Brain microvascular endothelial cell (primary cell): ENCODE measurements at regions not wholly inside any gene's neighbourhood (a gene's known extent, or its start where the extent isn't known, plus 50 kb on each side); places are given as distances from the start of the nearest gene placed in this dataset.

Source experiments
- DNase-seq: peaks from one replicate; pipeline ENCODE4 v3.0.0-alpha.2; 2020
- H3K27ac ChIP-seq: fragments of 250-450 bp; sonication (Bioruptor Pico); 2 replicates; pipeline ENCODE4 v1.5.1; 2020; ENCODE audit warnings: mild to moderate bottlenecking, moderate library complexity
- H3K27me3 ChIP-seq: fragments of 250-450 bp; sonication (Bioruptor Pico); replicated peaks from 2 replicates; pipeline ENCODE4 v1.5.1; 2020; ENCODE audit warnings: mild to moderate bottlenecking
- H3K36me3 ChIP-seq: fragments of 250-450 bp; sonication (Bioruptor Pico); replicated peaks from 2 replicates; pipeline ENCODE4 v1.5.1; 2020; ENCODE audit warnings: mild to moderate bottlenecking
- H3K4me3 ChIP-seq: 2 replicates; pipeline ENCODE4 v1.5.1; 2011; ENCODE audit warnings: low read depth, mild to moderate bottlenecking, control low read depth, low read length, moderate library complexity
- in situ Hi-C: cut with HindIII; loops from 2 replicates; pipeline ENCODE4 v1.10.0; 2017; ENCODE audit warnings: low sequenced_read_pairs, low pct_ligation_motif_present
- TF ChIP-seq, protein P1 (sequence below): IDR thresholded peaks from 2 replicates; pipeline ENCODE4 v1.5.1; 2011; ENCODE audit warnings: low read depth, mild to moderate bottlenecking, moderate library complexity, low read length, control low read depth, inconsistent platforms; ENCODE audit errors: missing control alignments

DNA sequence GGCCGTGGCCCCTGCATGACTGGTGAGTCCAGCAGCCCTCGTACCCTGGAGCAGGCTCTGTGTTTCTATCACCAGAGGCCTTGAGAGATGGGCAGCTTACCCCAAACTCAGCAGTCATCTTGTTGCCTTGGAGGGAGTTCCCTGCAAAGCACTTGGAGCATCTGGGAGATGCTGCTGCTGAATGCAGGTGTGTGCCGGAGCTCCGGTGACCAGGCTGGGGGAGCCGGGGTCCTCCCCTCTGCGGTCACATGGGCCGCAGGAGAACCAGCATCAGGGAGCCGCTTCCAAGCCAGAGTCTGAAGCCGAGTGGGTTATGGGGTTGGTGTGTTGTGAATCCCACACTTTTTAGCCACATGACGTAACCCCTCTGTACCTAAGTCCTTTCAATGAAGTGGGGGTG lies 82.8 kb downstream of the TEX29 start:
- in situ Hi-C loops: no loop called here
- H3K4me3 ChIP-seq: no peak overlapping the region

DNA sequence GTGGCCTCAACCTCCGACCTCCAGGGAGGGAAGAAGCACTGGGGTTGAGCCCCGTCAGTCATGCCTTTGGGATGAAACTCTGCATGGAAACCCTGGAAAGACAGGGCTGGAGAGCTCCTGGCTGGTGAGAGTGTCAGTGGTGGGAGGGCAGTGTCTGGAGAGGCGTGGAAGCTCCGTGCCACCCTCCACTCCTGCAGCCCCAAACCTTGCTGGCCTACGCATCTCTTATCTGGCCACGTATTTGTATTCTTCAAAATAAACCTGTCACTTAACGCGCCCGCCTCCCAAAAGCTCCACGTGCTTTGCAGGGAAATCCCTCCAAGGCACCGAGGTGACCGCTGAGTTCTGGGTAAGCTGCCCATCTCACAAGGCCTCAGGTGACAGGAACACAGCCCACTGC lies 84.3 kb downstream of the TEX29 start:
- no peak overlapping the region for H3K4me3 ChIP-seq
- no peak overlapping the region for H3K27ac ChIP-seq
- no peaks in the 10 kb centered on the region for H3K36me3 ChIP-seq
- DNase-seq: no peak
- peaks cover under 1% of the 10 kb centered on the region for H3K27me3 ChIP-seq
- TF ChIP-seq, protein P1, sequence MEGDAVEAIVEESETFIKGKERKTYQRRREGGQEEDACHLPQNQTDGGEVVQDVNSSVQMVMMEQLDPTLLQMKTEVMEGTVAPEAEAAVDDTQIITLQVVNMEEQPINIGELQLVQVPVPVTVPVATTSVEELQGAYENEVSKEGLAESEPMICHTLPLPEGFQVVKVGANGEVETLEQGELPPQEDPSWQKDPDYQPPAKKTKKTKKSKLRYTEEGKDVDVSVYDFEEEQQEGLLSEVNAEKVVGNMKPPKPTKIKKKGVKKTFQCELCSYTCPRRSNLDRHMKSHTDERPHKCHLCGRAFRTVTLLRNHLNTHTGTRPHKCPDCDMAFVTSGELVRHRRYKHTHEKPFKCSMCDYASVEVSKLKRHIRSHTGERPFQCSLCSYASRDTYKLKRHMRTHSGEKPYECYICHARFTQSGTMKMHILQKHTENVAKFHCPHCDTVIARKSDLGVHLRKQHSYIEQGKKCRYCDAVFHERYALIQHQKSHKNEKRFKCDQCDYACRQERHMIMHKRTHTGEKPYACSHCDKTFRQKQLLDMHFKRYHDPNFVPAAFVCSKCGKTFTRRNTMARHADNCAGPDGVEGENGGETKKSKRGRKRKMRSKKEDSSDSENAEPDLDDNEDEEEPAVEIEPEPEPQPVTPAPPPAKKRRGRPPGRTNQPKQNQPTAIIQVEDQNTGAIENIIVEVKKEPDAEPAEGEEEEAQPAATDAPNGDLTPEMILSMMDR: no peak
- in situ Hi-C loops: no loop called here

More for the DNA sequence above, 82.8 kb downstream of the TEX29 start:
- TF ChIP-seq, protein P1: no peak
- DNase-seq: no peak
- Histone ChIP-seq H3K27me3 (no peaks in the 10 kb centered on the region), H3K27ac (no peak overlapping the region), H3K36me3 (no peaks in the 10 kb centered on the region)

DNA sequence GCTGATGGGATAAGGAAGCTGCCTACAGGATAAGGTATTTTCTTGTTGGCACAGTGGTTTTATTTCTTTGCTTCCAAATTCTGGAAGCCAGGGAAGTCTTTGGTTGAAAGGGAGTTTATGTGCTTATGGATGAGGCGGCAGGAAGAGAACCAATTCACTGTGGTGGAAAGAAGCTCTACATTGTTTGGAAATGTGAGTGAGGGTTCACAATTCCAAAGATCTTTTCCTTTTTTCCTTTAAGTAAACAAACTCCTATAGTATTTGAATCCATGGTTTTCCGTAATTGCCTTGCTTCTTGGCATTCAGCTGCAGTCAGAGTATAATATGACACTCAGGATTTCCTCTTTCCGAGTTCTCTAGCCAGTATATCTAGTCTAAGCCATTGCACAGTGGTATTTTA lies 86.2 kb downstream of the TEX29 start:
- Histone ChIP-seq H3K27ac (no peak overlapping the region), H3K4me3 (no peak overlapping the region), H3K27me3 (peaks cover 9% of the 10 kb centered on the region), H3K36me3 (no peaks in the 10 kb centered on the region)
- DNase-seq: no peak
- in situ Hi-C loops: no loop called here
- TF ChIP-seq, protein P1: no peak

DNA sequence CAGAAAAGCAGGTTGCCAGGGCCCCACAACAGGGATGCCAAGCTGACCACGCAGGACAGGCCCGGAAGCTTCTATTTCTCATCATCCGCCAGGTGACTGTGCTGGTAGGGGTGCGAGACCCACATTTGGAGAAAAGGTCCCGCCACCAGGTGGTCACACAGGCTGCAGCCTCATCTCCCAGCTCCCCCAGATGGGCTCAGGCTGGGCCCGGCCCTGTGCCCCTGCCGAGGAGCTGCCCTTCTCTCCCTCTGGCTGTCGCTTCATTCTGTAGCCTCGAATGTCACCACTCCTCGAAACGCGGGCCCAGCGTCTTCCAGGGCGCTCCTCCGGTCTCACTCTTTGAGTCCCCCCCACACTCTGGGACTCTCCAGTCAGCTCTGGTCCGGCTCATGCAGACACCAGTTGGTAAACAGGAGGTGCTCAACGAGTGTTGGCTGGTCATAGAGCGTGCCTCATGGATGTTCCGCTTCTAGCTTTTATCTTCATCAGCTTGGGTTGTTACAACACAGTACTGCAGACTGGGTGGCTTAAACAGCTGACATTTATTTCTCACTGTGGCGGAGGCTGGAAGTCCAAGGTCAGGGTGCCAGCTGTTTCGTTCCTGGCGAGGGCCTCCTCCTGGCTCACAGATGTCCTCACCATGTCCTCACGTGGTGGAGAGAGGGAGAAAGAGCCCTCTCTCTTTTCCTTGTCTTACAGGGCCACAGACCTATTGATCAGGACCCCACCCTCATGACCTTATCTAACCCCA lies 87.1 kb downstream of the TEX29 start:
- no peak for DNase-seq
- TF ChIP-seq, protein P1: no peak
- Histone ChIP-seq H3K36me3 (no peaks in the 10 kb centered on the region), H3K27ac (no peak overlapping the region), H3K4me3 (no peak overlapping the region), H3K27me3 (peaks cover 16% of the 10 kb centered on the region)
- in situ Hi-C loops: no loop called here

DNA sequence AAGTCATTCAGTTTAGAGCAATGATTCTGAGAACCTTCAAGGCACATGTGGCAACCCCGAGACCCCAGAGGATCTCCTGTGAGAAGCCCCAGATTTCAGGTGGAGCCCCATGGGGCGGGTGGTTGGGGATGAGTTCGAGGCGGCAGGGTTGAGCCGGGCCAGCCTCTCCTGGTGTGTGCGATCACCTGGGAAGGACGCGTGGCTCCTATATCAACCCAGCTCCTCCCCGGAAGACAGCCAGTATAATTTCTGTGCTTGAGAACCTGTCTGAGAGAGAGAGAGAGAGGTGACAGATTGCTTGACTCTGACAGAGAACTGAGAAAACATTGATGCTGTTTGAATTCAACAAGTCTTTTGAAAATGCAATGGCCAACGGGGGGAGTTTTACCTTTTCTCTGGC lies 89.0 kb downstream of the TEX29 start:
- no peak overlapping the region for H3K4me3 ChIP-seq
- H3K27me3 ChIP-seq: peaks cover 16% of the 10 kb centered on the region
- no peak for DNase-seq
- H3K36me3 ChIP-seq: no peaks in the 10 kb centered on the region
- no peak overlapping the region for H3K27ac ChIP-seq
- in situ Hi-C loops: no loop called here
- TF ChIP-seq, protein P1: no peak
